ENCODE measurements at regions not wholly inside any gene's neighbourhood (a gene's known extent, or its start where the extent isn't known, plus 50 kb on each side); places are given as distances from the start of the nearest gene placed in this dataset.

GRCh38 chr5:54676481-54677340 lies 159.2 kb downstream of the SNX18 start:
- DNase-seq (ENCODE audit: low spot score), result no peak

GRCh38 chr5:54673523-54674225 lies 156.1 kb downstream of the SNX18 start:
- no peak for DNase-seq (ENCODE audit: low spot score)

GRCh38 chr5:54672871-54673270 lies 155.3 kb downstream of the SNX18 start:
- no peak for DNase-seq (ENCODE audit: low spot score)

GRCh38 chr5:54671681-54672080 lies 154.1 kb downstream of the SNX18 start:
- DNase-seq (ENCODE audit: low spot score), result no peak

- DNase-seq (ENCODE audit: low spot score), result no peak
Observed at GRCh38 chr5:54671111-54671531, 153.6 kb downstream of the SNX18 start.

GRCh38 chr5:54670281-54670680 lies 152.7 kb downstream of the SNX18 start:
- no peak for DNase-seq (ENCODE audit: low spot score)

- DNase-seq (ENCODE audit: low spot score), result no peak
Observed at GRCh38 chr5:54669845-54670244, 152.3 kb downstream of the SNX18 start.

- no peak for DNase-seq (ENCODE audit: low spot score)
Observed at GRCh38 chr5:54669285-54669684, 151.7 kb downstream of the SNX18 start.

- no peak for DNase-seq (ENCODE audit: low spot score)
Observed at GRCh38 chr5:54668096-54668495, 150.5 kb downstream of the SNX18 start.

- no peak for DNase-seq (ENCODE audit: low spot score)
Observed at GRCh38 chr5:54667136-54667535, 149.6 kb downstream of the SNX18 start.

- no peak for DNase-seq (ENCODE audit: low spot score)
Observed at GRCh38 chr5:54663866-54664265, 146.3 kb downstream of the SNX18 start.

GRCh38 chr5:54661111-54661510 lies 143.6 kb downstream of the SNX18 start:
- no peak for DNase-seq (ENCODE audit: low spot score)

GRCh38 chr5:54659700-54660131 lies 142.2 kb downstream of the SNX18 start:
- no peak for DNase-seq (ENCODE audit: low spot score)

- no peak for DNase-seq (ENCODE audit: low spot score)
Observed at GRCh38 chr5:54658010-54658409, 140.5 kb downstream of the SNX18 start.

GRCh38 chr5:54656261-54656728 lies 138.7 kb downstream of the SNX18 start:
- DNase-seq (ENCODE audit: low spot score), result no peak

- DNase-seq (ENCODE audit: low spot score), result no peak
Observed at GRCh38 chr5:54655761-54656160, 138.2 kb downstream of the SNX18 start.

GRCh38 chr5:54655266-54655665 lies 137.7 kb downstream of the SNX18 start:
- DNase-seq (ENCODE audit: low spot score), result no peak

GRCh38 chr5:54653956-54654614 lies 136.5 kb downstream of the SNX18 start:
- DNase-seq (ENCODE audit: low spot score), result no peak

GRCh38 chr5:54651482-54652076 lies 134.0 kb downstream of the SNX18 start:
- DNase-seq (ENCODE audit: low spot score), result no peak

- DNase-seq (ENCODE audit: low spot score), result no peak
Observed at GRCh38 chr5:54649041-54649504, 131.5 kb downstream of the SNX18 start.

GRCh38 chr5:54646356-54647101 lies 129.0 kb downstream of the SNX18 start:
- no peak for DNase-seq (ENCODE audit: low spot score)
